Neural cell (in vitro differentiated cells): ENCODE measurements at regions not wholly inside any gene's neighbourhood (a gene's known extent, or its start where the extent isn't known, plus 50 kb on each side); places are given as distances from the start of the nearest gene placed in this dataset.
"Not testable (repeated sequence)": the region's sequence is repeated elsewhere in the genome, so short reads cannot be mapped to it uniquely, and the experiment has no call there.

Source experiments
- H2AFZ ChIP-seq: fragments of 200-600, 300-800 bp; sonication (generic), shearing (Covaris generic); 2 replicates; pipeline ENCODE4 v1.6.0; 2014; ENCODE audit warnings: low read depth, mild to moderate bottlenecking, antibody characterized with exemption, low read length, moderate library complexity
- H3F3A ChIP-seq: fragments of 200-600 bp; shearing (Covaris generic); 2 replicates; pipeline ENCODE4 v1.6.1; 2016; ENCODE audit warnings: mild to moderate bottlenecking, moderate library complexity, mixed read lengths, antibody characterized with exemption, low read length; ENCODE audit not compliant: insufficient read depth, poor library complexity, severe bottlenecking
- H3K27ac ChIP-seq: fragments of 200-600, 300-800 bp; sonication (generic), shearing (Covaris generic); 2 replicates; pipeline ENCODE4 v1.5.1; 2014; ENCODE audit warnings: mild to moderate bottlenecking, low read length, moderate library complexity
- H3K27me3 ChIP-seq: fragments of 300-800, 200-600 bp; sonication (generic), shearing (Covaris generic); 2 replicates; pipeline ENCODE4 v1.6.0; 2014; ENCODE audit warnings: mild to moderate bottlenecking, low read depth, low read length, moderate library complexity; ENCODE audit not compliant: insufficient read depth
- H3K36me3 ChIP-seq: fragments of 300-800, 200-600 bp; sonication (generic), shearing (Covaris generic); 2 replicates; pipeline ENCODE4 v1.5.1; 2014; ENCODE audit warnings: mild to moderate bottlenecking, antibody characterized with exemption, low read length, moderate library complexity; ENCODE audit not compliant: insufficient read depth
- H3K4me2 ChIP-seq: fragments of 300-800, 200-600 bp; sonication (generic), shearing (Covaris generic); 2 replicates; pipeline ENCODE4 v1.6.0; 2014; ENCODE audit warnings: mild to moderate bottlenecking, low read length
- H3K4me3 ChIP-seq: fragments of 300-800, 200-600 bp; sonication (generic), shearing (Covaris generic); 2 replicates; pipeline ENCODE4 v1.5.1; 2014; ENCODE audit warnings: mild to moderate bottlenecking, low read length, moderate library complexity
- H3K79me2 ChIP-seq: fragments of 200-600 bp; shearing (Covaris generic); replicated peaks from 2 replicates; pipeline ENCODE4 v1.6.0; 2014; ENCODE audit warnings: mild to moderate bottlenecking, low read length, moderate library complexity; ENCODE audit not compliant: insufficient read depth
- H3K9ac ChIP-seq: fragments of 300-800, 200-600 bp; sonication (generic), shearing (Covaris generic); 2 replicates; pipeline ENCODE4 v1.6.1; 2016; ENCODE audit warnings: mild to moderate bottlenecking, low read length, mixed read lengths
- H3K9me2 ChIP-seq: fragments of 200-600 bp; shearing (Covaris generic); 2 replicates; pipeline ENCODE4 v1.6.1; 2016; ENCODE audit warnings: mild to moderate bottlenecking, low read length, mixed read lengths; ENCODE audit not compliant: insufficient read depth
- H3K9me3 ChIP-seq: fragments of 200-600, 300-800 bp; sonication (generic), shearing (Covaris generic); 2 replicates; pipeline ENCODE4 v1.6.1; 2016; ENCODE audit warnings: mild to moderate bottlenecking, mixed run types, low read length, moderate library complexity, mixed read lengths
- H4K20me1 ChIP-seq: fragments of 200-600 bp; shearing (Covaris generic); 2 replicates; pipeline ENCODE4 v1.6.1; 2016; ENCODE audit warnings: mild to moderate bottlenecking, mixed run types; ENCODE audit not compliant: insufficient read depth
- EP300 ChIP-seq: fragments of 450-650 bp; conservative IDR thresholded peaks from 2 replicates; pipeline ENCODE4 v1.6.1; 2014; ENCODE audit warnings: antibody characterized with exemption, mild to moderate bottlenecking, moderate library complexity; ENCODE audit not compliant: poor library complexity, severe bottlenecking
- EZH2 ChIP-seq: fragments of 200-600, 300-800 bp; shearing (Covaris generic), sonication (generic); IDR thresholded peaks from 2 replicates; pipeline ENCODE4 v1.6.1; 2014; ENCODE audit warnings: antibody characterized with exemption, low read length, borderline replicate concordance, mild to moderate bottlenecking; ENCODE audit not compliant: insufficient read depth, poor library complexity, severe bottlenecking
- MXI1 ChIP-seq: fragments of 450-650 bp; conservative IDR thresholded peaks from 2 replicates; pipeline ENCODE4 v1.6.1; 2014; ENCODE audit warnings: antibody characterized with exemption, mild to moderate bottlenecking; ENCODE audit not compliant: poor library complexity, severe bottlenecking
- POLR2AphosphoS5 ChIP-seq: IDR thresholded peaks from 2 replicates; pipeline ENCODE4 v1.6.1; 2012
- RAD21 ChIP-seq: fragments of 450-650 bp; conservative IDR thresholded peaks from 2 replicates; pipeline ENCODE4 v1.6.1; 2014; ENCODE audit warnings: antibody characterized with exemption, mild to moderate bottlenecking, moderate library complexity
- SMC3 ChIP-seq: fragments of 450-650 bp; conservative IDR thresholded peaks from 2 replicates; pipeline ENCODE4 v1.6.1; 2014; ENCODE audit warnings: antibody characterized with exemption, mild to moderate bottlenecking, moderate library complexity; ENCODE audit not compliant: poor library complexity
- TAF1 ChIP-seq: IDR thresholded peaks from 2 replicates; pipeline ENCODE4 v1.6.1; 2012; ENCODE audit warnings: low read depth
- TF ChIP-seq, protein P1 (sequence below): IDR thresholded peaks from 2 replicates; pipeline ENCODE4 v1.6.1; 2012; ENCODE audit warnings: borderline replicate concordance
- TF ChIP-seq, protein P2 (sequence below): fragments of 450-650 bp; IDR thresholded peaks from 2 replicates; pipeline ENCODE4 v1.5.1; 2014; ENCODE audit warnings: antibody characterized with exemption, mild to moderate bottlenecking, moderate library complexity; ENCODE audit not compliant: poor library complexity, severe bottlenecking

DNA sequence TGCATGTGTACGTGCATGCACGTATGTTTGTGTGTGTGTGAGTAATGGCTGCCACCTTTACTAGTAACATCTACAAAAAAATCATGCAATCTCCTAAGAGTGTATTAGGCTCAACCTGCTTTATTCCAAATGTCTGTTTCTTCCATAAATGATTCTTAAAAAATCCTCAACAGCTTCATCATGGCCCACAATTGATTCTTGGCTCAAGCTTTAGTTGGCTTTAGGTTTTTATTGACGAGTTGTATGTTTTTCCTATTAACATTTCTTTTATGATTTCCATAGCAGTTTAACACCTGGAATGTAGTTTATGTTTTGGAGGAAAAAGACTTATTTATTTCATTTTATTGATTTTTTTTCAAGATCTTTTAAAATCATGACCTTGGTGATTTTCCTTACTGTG is 121.9 kb upstream of the RAB18 start:
- Histone ChIP-seq H3K9me3 (no peaks in the 10 kb centered on the region), H3K4me2 (no peak overlapping the region), H3K4me3 (no peak overlapping the region), H3K27ac (no peak overlapping the region), H3K79me2 (no peaks in the 10 kb centered on the region), H3F3A (no peaks in the 10 kb centered on the region), H3K27me3 (no peaks in the 10 kb centered on the region), H3K36me3 (no peaks in the 10 kb centered on the region), H3K9ac (no peak overlapping the region), H4K20me1 (no peaks in the 10 kb centered on the region), H2AFZ (no peak overlapping the region), H3K9me2 (no peaks in the 10 kb centered on the region)
- TF ChIP-seq RAD21 (no peak), SMC3 (no peak), TAF1 (no peak), POLR2AphosphoS5 (no peak), MXI1 (no peak), EZH2 (no peak), EP300 (no peak)
- TF ChIP-seq, protein P1, sequence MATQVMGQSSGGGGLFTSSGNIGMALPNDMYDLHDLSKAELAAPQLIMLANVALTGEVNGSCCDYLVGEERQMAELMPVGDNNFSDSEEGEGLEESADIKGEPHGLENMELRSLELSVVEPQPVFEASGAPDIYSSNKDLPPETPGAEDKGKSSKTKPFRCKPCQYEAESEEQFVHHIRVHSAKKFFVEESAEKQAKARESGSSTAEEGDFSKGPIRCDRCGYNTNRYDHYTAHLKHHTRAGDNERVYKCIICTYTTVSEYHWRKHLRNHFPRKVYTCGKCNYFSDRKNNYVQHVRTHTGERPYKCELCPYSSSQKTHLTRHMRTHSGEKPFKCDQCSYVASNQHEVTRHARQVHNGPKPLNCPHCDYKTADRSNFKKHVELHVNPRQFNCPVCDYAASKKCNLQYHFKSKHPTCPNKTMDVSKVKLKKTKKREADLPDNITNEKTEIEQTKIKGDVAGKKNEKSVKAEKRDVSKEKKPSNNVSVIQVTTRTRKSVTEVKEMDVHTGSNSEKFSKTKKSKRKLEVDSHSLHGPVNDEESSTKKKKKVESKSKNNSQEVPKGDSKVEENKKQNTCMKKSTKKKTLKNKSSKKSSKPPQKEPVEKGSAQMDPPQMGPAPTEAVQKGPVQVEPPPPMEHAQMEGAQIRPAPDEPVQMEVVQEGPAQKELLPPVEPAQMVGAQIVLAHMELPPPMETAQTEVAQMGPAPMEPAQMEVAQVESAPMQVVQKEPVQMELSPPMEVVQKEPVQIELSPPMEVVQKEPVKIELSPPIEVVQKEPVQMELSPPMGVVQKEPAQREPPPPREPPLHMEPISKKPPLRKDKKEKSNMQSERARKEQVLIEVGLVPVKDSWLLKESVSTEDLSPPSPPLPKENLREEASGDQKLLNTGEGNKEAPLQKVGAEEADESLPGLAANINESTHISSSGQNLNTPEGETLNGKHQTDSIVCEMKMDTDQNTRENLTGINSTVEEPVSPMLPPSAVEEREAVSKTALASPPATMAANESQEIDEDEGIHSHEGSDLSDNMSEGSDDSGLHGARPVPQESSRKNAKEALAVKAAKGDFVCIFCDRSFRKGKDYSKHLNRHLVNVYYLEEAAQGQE = no peak
- TF ChIP-seq, protein P2, sequence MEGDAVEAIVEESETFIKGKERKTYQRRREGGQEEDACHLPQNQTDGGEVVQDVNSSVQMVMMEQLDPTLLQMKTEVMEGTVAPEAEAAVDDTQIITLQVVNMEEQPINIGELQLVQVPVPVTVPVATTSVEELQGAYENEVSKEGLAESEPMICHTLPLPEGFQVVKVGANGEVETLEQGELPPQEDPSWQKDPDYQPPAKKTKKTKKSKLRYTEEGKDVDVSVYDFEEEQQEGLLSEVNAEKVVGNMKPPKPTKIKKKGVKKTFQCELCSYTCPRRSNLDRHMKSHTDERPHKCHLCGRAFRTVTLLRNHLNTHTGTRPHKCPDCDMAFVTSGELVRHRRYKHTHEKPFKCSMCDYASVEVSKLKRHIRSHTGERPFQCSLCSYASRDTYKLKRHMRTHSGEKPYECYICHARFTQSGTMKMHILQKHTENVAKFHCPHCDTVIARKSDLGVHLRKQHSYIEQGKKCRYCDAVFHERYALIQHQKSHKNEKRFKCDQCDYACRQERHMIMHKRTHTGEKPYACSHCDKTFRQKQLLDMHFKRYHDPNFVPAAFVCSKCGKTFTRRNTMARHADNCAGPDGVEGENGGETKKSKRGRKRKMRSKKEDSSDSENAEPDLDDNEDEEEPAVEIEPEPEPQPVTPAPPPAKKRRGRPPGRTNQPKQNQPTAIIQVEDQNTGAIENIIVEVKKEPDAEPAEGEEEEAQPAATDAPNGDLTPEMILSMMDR = no peak

DNA sequence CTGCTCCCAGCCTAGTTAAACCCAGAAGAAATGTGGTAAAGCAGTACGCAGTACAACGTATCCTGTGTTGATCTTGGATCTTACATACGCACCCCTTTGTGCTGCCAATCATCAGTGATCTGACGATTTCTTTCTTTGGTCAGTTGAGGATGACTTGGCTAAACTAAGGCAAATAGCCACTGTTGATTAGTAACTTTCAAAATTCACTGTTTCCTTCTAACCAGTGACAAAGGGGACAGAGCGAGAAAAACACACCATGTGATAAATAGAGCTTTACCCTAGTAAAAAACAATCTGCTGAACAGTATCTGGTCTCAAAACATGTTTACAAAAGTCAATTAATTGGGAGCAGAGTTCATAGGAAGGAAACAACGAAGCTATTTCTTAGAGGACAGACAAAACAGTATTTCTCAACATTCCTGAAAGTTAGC is 123.2 kb upstream of the RAB18 start:
- Histone ChIP-seq H4K20me1 (no peaks in the 10 kb centered on the region), H3K27ac (no peak overlapping the region), H3F3A (no peaks in the 10 kb centered on the region), H3K9me3 (no peaks in the 10 kb centered on the region), H3K79me2 (no peaks in the 10 kb centered on the region), H3K4me2 (no peak overlapping the region), H3K4me3 (no peak overlapping the region), H2AFZ (no peak overlapping the region), H3K9ac (no peak overlapping the region), H3K36me3 (no peaks in the 10 kb centered on the region), H3K9me2 (no peaks in the 10 kb centered on the region), H3K27me3 (no peaks in the 10 kb centered on the region)
- TF ChIP-seq MXI1 = no peak
- TF ChIP-seq POLR2AphosphoS5 = no peak
- no peak for TF ChIP-seq TAF1
- TF ChIP-seq, protein P2 = no peak
- no peak for TF ChIP-seq EP300
- no peak for TF ChIP-seq SMC3
- no peak for TF ChIP-seq RAD21
- TF ChIP-seq, protein P1 = no peak
- no peak for TF ChIP-seq EZH2

DNA sequence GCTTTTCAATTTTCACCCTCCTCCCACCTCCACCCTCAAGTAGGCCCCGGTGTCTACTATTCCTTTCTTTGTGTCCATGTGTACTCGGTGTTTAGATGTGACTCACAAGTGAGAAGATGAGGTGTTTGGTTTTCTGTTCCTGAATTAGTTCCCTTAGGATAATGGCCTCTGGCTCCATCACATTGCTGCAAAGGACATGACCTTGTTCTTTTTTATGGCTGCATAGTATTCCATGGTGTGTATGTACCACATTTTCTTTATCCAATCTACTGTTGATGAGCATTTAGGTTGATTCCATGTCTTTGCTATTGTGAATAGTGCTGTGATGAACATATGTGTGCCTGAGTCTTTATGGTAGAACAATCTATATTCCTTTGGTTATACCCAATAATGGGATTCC is 125.1 kb upstream of the RAB18 start:
- H3K27me3 ChIP-seq, H3K27ac ChIP-seq, H3K36me3 ChIP-seq, H3K4me2 ChIP-seq, H3K4me3 ChIP-seq, H2AFZ ChIP-seq, H4K20me1 ChIP-seq, H3K9ac ChIP-seq, H3K9me2 ChIP-seq, H3K9me3 ChIP-seq, H3K79me2 ChIP-seq, H3F3A ChIP-seq: not testable (repeated sequence)
